GM12878 (cell line): ENCODE measurements at regions not wholly inside any gene's neighbourhood (a gene's known extent, or its start where the extent isn't known, plus 50 kb on each side); places are given as distances from the start of the nearest gene placed in this dataset.

Source experiments
- EGR1 ChIP-seq, 2 experiments: IDR thresholded peaks; 1 replicate in 1 of 2; 2 replicates in 1 of 2; pipeline ENCODE4 v1.6.1; 2011 to 2012; ENCODE audit warnings: low read depth in 2 of 2, low read length in 2 of 2, borderline replicate concordance in 1 of 2, mild to moderate bottlenecking in 1 of 2, moderate library complexity in 1 of 2
- NR2C1 ChIP-seq: fragments of 450-650 bp; IDR thresholded peaks from 2 replicates; pipeline ENCODE4 v1.6.1; 2017; ENCODE audit warnings: antibody characterized with exemption, mild to moderate bottlenecking, moderate library complexity
- RAD21 ChIP-seq: IDR thresholded peaks from 2 replicates; pipeline ENCODE4 v1.6.1; 2011; ENCODE audit warnings: mild to moderate bottlenecking, low read depth, low read length, moderate library complexity; ENCODE audit not compliant: insufficient read depth
- RBBP5 ChIP-seq: fragments of 200-600 bp; sonication (generic); conservative IDR thresholded peaks from 2 replicates; pipeline ENCODE4 v1.6.1; 2016
- RFX5 ChIP-seq: IDR thresholded peaks from 2 replicates; pipeline ENCODE4 v1.6.1; 2011; ENCODE audit warnings: low read depth, low read length, improper control_type of control experiment
- TF ChIP-seq, protein P1 (sequence below), 3 experiments: IDR thresholded peaks in 2 of 3; conservative IDR thresholded peaks in 1 of 3; 2 replicates each; pipeline ENCODE4 v1.5.1; 2011; ENCODE audit warnings: low read depth in 3 of 3, low read length in 3 of 3, mild to moderate bottlenecking in 3 of 3, control low read depth in 2 of 3, moderate library complexity in 2 of 3, inconsistent platforms in 1 of 3, mixed read lengths in 1 of 3; ENCODE audit not compliant: control insufficient read depth in 2 of 3, insufficient read depth in 1 of 3; ENCODE audit errors: extremely low read depth in 1 of 3
- TF ChIP-seq, protein P2 (sequence below): IDR thresholded peaks from 2 replicates; pipeline ENCODE4 v1.6.1; 2012; ENCODE audit warnings: mild to moderate bottlenecking, low read depth, low read length

- TF ChIP-seq RAD21 (no peak), EGR1 (IDR thresholded peaks at IDR 0.05; ENCODE audit: borderline replicate concordance in 1 of 2, low read depth in 2 of 2, low read length in 2 of 2) (no peak), NR2C1 (no peak), RBBP5 (no peak), RFX5 (no peak)
- TF ChIP-seq, protein P1, sequence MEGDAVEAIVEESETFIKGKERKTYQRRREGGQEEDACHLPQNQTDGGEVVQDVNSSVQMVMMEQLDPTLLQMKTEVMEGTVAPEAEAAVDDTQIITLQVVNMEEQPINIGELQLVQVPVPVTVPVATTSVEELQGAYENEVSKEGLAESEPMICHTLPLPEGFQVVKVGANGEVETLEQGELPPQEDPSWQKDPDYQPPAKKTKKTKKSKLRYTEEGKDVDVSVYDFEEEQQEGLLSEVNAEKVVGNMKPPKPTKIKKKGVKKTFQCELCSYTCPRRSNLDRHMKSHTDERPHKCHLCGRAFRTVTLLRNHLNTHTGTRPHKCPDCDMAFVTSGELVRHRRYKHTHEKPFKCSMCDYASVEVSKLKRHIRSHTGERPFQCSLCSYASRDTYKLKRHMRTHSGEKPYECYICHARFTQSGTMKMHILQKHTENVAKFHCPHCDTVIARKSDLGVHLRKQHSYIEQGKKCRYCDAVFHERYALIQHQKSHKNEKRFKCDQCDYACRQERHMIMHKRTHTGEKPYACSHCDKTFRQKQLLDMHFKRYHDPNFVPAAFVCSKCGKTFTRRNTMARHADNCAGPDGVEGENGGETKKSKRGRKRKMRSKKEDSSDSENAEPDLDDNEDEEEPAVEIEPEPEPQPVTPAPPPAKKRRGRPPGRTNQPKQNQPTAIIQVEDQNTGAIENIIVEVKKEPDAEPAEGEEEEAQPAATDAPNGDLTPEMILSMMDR (IDR thresholded peaks at IDR 0.05 in 2 of 3, conservative IDR thresholded peaks at IDR 0.05 in 1 of 3; ENCODE audit: control insufficient read depth in 2 of 3, extremely low read depth in 1 of 3, insufficient read depth in 1 of 3, low read depth in 3 of 3, low read length in 3 of 3): no peak
- TF ChIP-seq, protein P2, sequence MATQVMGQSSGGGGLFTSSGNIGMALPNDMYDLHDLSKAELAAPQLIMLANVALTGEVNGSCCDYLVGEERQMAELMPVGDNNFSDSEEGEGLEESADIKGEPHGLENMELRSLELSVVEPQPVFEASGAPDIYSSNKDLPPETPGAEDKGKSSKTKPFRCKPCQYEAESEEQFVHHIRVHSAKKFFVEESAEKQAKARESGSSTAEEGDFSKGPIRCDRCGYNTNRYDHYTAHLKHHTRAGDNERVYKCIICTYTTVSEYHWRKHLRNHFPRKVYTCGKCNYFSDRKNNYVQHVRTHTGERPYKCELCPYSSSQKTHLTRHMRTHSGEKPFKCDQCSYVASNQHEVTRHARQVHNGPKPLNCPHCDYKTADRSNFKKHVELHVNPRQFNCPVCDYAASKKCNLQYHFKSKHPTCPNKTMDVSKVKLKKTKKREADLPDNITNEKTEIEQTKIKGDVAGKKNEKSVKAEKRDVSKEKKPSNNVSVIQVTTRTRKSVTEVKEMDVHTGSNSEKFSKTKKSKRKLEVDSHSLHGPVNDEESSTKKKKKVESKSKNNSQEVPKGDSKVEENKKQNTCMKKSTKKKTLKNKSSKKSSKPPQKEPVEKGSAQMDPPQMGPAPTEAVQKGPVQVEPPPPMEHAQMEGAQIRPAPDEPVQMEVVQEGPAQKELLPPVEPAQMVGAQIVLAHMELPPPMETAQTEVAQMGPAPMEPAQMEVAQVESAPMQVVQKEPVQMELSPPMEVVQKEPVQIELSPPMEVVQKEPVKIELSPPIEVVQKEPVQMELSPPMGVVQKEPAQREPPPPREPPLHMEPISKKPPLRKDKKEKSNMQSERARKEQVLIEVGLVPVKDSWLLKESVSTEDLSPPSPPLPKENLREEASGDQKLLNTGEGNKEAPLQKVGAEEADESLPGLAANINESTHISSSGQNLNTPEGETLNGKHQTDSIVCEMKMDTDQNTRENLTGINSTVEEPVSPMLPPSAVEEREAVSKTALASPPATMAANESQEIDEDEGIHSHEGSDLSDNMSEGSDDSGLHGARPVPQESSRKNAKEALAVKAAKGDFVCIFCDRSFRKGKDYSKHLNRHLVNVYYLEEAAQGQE: no peak
Observed at GRCh38 chr9:20284601-20285289, 337.6 kb downstream of the MLLT3 start.
